NCI-H774 (cell line): ENCODE measurements at regions not wholly inside any gene's neighbourhood (a gene's known extent, or its start where the extent isn't known, plus 50 kb on each side); places are given as distances from the start of the nearest gene placed in this dataset.

Source experiments
- DNase-seq: peaks from one replicate; lab custom pipeline; 2025; lab: John Stamatoyannopoulos, UW

DNA sequence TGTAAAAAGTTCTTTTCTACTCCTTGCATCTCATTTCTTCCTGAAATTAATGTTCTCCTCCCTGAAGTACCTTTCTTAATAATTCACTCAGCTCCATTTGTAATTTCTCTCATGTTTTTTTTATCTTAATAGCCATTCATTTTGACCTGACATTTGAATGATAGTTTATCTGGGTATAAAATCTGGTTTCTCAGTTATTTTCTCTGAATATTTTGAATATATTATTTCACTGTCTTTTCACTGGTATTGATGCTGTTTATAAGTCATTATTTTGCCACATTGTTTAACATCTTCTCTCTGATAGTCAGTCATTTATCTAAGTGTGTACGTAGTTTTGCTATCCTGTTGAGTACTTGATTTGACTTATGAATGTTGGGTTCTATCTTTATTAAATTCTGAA, 68.8 kb upstream of the ARHGAP18 start:
- no peak for DNase-seq

DNA sequence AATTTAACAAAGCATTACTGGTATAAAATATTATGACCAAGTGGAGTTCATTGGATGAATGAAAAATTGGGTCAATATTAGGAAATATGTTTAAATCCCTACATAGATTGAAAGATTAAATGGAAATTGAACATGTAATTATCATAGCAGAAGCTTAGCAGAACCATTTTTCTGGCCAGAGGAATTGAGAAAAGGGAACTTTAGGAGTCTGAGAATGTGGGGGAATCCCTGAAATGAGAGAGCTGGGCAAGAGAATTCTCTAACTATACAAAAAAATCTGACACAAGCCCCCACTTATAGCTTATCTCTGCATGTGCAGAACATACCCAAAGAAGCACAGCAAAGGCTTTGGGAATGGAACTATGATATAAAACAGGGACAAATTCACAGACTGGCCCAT, 67.4 kb upstream of the ARHGAP18 start:
- no peak for DNase-seq

DNA sequence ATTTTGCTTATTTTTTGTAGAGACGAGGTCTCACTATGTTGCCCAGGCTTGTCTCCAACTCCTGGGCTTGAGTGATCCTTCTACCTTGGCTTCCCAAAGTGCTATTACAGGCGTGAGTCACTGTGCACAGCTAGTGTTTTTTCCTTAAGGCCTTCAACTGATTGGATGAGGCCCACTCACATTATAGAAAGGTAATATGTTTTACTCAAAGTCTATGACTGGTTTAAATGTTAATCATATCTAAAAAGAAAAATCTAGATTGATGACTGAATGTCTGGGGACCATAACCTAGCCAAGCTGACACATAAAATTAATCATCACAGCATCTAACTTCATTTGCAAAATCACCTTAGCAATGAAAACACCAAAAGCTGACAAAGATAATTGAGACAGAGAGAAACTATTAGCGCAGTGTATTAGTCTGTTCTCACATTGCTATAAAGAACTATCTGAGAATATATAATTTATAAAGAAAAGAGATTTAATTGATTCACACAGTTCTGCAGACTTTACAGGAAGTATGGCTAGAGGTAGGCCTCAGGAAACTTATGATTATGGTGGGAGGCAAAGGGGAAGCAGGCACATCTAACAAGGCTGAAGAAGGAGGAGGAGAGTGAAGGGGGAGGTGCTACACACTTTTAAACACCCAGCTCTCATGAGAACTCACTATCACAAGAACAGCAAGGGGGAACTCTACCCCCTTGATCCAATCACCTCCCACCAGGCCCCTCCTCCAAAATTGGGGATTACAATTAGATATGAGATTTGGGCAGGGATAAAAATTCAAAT, 66.8 kb upstream of the ARHGAP18 start:
- no peak for DNase-seq

DNA sequence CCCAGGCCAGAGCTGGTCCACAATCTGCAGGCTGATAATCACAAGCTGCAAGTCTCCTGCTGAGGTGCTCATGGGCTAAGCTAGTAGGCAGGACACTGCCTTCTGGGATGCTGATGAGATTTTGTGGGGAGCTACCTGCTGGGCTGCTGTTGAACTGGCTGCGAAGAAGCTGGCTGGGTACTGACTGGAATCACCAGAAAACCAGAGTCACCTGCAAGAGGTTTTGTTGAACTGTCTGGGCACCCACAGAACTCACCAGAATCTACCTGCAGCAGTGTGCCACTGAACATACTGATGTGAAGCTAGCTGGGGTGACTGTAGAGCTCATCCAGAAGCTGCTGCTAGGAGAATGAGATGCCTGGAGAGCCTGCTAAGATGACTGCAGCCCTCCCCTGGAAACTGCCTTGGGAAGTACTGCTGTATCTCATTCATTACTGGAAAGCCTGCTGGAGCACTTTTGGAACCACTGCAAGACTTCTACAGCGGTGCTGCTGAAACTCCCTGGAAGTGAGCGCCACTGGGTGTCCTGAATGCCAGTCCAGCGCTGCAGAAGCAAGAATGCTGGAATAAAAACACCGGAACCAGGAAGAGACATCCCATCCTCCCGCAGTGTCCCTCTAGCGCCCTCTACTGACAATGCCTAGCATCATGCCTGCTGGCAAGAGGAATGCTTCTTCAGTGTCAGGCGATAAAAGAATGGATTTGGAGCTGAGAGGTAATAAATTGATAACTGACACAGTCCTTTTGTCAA, 64.9 kb upstream of the ARHGAP18 start:
- DNase-seq = peak; percentile 74

DNA sequence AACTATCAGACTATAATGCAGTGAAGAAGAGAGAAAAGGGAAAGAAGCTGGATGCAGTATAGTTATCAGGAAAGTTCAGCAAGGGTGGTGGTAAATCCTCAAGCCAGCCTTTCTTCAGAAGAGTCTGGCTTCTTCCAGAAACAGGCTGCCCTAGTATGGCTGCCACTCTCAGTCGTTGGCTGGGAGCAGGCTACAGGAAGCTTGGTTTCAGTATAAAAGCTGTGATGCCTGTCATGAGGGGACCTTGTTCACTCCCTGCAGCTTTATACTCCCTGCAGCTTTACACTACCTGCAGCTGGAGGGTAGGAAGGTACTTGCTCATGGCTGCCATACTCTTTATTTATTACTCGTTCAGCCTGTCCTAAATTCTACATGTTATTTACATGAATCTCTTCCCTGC, 63.3 kb upstream of the ARHGAP18 start:
- no peak for DNase-seq

DNA sequence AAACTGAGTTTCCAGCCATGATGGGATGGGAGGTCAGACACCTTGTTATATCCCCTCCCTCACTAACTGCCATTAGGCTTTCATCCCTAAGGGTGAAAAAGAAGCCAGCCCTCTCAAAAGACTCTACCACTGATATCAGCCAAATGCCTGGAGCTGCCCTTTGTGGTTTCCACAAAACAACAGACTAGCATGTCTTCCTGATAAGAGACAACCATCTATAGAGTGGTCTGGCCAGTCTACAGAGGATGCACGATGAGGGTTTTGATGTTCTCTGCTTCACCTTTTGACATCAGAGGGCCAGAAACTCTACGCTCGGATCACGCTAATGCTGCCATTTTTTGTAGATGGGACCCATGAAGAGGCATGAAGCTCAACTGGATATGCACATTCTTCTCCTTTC, 61.7 kb upstream of the ARHGAP18 start:
- no peak for DNase-seq

DNA sequence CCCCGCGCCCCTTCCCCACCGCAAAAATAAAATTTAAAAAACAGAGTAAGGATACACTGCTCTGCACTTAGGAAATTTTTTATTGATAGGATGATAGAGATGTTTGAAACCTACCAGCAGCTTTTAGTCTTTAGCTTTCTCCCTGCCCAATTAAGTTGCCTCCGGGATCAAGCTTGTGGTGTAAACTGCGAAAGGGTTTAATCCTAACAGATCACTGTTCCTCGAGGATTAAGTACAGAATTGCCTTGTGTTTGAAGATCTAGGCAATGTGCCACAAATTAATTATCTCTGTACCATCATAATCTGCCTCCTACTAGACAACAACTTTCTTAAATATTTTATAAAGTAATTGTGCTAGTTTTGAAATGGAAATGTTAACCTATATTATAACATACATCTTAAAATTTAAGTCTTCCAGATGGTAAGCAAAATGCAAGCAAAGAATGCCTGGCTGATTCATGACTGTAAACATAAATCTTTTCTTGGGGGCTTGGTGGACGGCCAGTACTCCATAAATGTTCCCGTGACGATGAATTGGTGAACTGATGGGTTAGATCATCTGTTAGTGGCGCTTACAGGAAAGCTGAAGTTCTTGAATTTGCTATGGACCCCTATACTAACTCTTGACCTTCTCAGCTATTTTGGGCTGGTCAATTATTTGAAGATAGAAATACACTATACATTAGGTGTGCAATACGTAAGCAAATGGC, 58.0 kb upstream of the ARHGAP18 start:
- DNase-seq = no peak

DNA sequence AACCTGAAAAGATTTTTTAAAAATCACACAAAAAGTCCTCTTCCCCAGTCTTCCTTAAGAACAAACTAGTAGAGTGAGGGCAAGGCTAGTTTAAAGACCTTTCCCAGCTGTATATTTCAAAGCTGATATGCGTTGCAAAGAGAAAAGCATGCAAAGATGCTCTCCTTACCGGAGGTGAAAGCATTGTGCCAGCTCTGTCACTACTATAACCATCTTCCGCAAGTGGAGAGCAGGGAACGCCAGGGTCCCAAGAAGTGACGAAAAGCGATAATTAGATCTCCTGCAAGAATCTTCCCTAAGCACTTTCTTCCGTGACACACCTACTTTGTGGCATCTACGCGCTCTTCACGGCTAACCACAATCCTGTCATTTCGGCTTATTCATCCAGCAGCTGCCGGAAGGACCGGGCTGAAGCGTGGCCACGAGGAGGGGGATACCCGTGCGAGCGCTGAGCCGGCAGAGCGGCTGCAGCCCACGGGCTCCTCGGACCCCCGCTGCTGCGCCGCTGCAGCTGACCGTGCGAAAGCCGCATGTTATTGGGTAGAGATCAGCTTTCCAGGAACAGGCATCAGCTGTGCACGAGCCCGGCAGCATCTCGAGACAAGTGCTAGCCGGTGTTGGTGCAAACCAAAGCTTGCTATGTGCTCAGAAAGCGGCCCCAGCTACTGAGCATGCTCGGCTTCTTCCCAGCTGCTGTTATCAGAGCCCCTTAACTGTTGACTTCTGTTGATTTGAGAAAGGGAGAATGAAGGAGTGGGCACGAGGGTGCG, 57.2 kb upstream of the ARHGAP18 start:
- DNase-seq = peak; percentile 42

DNA sequence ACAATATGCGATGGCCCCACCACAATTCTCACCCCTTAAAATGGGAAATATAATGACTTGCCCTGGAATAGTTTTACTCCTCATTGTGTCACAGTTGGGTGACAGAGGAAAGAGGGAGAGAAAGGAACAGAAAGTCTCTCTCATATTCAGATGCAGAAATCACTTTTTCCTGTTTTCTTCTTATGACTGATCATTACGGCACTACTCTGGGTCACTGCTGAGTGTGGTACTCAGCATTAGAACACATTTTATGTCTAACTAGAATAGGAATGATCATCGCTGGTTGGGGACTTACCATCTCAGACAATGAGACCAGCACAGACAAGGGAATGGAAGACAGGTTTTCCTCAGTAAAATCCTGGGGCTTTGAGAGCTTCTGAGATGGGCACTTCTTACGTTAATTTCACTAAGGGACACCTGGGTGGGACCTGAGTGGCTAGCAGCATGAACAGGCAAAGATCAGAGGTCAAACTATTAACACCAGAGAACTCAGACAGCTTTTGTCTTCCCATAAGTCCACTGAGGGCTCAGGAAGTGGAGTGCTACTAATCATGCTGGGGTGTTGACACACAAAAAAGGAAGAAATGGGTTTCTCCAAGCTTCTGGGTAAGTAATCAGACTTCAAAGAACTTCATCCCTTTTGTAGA, 54.9 kb upstream of the ARHGAP18 start:
- no peak for DNase-seq

DNA sequence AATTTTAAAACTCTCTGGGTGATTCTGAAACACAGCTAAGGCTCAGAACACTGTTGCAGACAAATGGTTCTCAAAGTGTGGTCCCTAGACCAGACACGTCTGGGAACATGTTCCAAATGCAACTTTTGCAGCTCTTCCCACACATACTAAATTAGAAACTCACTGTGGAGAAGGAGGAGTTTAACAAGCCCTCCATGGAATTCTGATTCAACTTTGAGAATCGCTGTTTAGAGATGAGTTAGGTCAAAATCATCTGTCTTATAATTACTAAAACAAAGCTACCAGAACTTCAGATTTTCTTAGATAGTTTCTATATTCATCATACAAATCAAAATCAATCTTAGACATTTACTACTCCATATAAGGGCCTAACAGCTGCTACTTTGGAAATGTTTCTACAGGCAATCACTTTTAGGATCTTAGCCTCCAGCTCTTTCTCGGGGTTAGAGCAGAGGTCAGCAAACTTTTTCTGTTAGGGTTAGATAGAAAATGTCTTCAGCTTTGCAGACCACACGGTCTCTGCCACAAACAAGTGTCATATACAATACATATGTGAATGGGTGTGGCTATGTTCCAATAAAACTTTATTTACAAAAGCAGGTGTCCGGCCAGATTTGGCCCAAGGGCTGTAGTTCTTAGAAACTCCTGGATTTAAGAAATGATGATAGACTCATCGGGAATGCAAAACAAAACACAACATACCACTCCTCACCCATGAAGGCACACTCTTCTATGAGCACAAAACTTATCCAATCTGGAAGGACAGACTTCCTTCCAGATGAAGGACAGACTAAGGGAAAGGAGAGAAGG, 50.0 kb upstream of the ARHGAP18 start:
- no peak for DNase-seq
